Endodermal cell (in vitro differentiated cells): ENCODE measurements at regions not wholly inside any gene's neighbourhood (a gene's known extent, or its start where the extent isn't known, plus 50 kb on each side); places are given as distances from the start of the nearest gene placed in this dataset.

Experiments
- DNase-seq: peaks from one replicate; pipeline ENCODE4 v3.0.0-alpha.2; 2017
- H3K27ac ChIP-seq: 2 replicates; pipeline ENCODE4 v1.5.1; 2013; ENCODE audit warnings: mild to moderate bottlenecking, low read depth, low read length, moderate library complexity
- H3K27me3 ChIP-seq: 2 replicates; pipeline ENCODE4 v1.6.1; 2013; ENCODE audit warnings: mild to moderate bottlenecking, low read length, moderate library complexity; ENCODE audit not compliant: insufficient read depth, control insufficient read depth, poor library complexity, severe bottlenecking
- H3K36me3 ChIP-seq: 2 replicates; pipeline ENCODE4 v1.7.0; 2013; ENCODE audit warnings: mild to moderate bottlenecking, low read length, moderate library complexity; ENCODE audit not compliant: control insufficient read depth, insufficient read depth
- H3K4me1 ChIP-seq: one replicate; pipeline ENCODE4 v1.7.0; 2013; ENCODE audit warnings: low read length; ENCODE audit not compliant: control insufficient read depth, insufficient read depth
- H3K4me3 ChIP-seq: 2 replicates; pipeline ENCODE4 v1.5.1; 2013; ENCODE audit warnings: mild to moderate bottlenecking, low read length, moderate library complexity
- H3K9ac ChIP-seq: 2 replicates; pipeline ENCODE4 v1.6.1; 2013; ENCODE audit warnings: mild to moderate bottlenecking, low read length, moderate library complexity; ENCODE audit not compliant: poor library complexity, severe bottlenecking; ENCODE audit errors: extremely low read depth
- H3K9me3 ChIP-seq: 2 replicates; pipeline ENCODE4 v1.6.1; 2013; ENCODE audit warnings: mild to moderate bottlenecking, low read length, moderate library complexity; ENCODE audit not compliant: control insufficient read depth
- H3K27ac Mint-ChIP-seq: 2 replicates; pipeline ENCODE4 v1.8.0; 2020; ENCODE audit warnings: mixed read lengths
- H3K27me3 Mint-ChIP-seq: 2 replicates; pipeline ENCODE4 v1.8.0; 2021; ENCODE audit warnings: mild to moderate bottlenecking, mixed read lengths; ENCODE audit not compliant: insufficient read depth
- H3K36me3 Mint-ChIP-seq: 2 replicates; pipeline ENCODE4 v1.8.0; 2020; ENCODE audit warnings: low read depth, mixed read lengths
- H3K4me1 Mint-ChIP-seq: 2 replicates; pipeline ENCODE4 v1.8.0; 2020; ENCODE audit warnings: mixed read lengths
- H3K4me3 Mint-ChIP-seq: 2 replicates; pipeline ENCODE4 v1.8.0; 2020; ENCODE audit warnings: mild to moderate bottlenecking, moderate library complexity, mixed read lengths
- H3K9me3 Mint-ChIP-seq: 2 replicates; pipeline ENCODE4 v1.8.0; 2020; ENCODE audit warnings: mild to moderate bottlenecking, mixed read lengths
- CTCF ChIP-seq: fragments of 200-600 bp; sonication (generic); conservative IDR thresholded peaks from 2 replicates; pipeline ENCODE4 v1.5.0; 2021; ENCODE audit warnings: antibody characterized with exemption, mild to moderate bottlenecking
- WGBS, 2 experiments: methylation state at CpG; one replicate each; pipeline versions ENCODE4 v1.1.5 to v1.1.7; 2013; ENCODE audit warnings: missing lambda C conversion rate in 2 of 2, mixed read lengths in 1 of 2; ENCODE audit not compliant: insufficient coverage in 1 of 2, insufficient read length in 1 of 2; 5-methylcytosine and 5-hydroxymethylcytosine counted together

GRCh38 chr4:20370274-20370673 lies 118.6 kb downstream of the SLIT2 start:
- Histone ChIP-seq H3K9me3 (no peaks in the 10 kb centered on the region), H3K27me3 (peaks cover 37% of the 10 kb centered on the region), H3K4me3 (no peak overlapping the region), H3K27ac (no peak overlapping the region), H3K9ac (no peak overlapping the region), H3K4me1 (no peaks in the 10 kb centered on the region), H3K36me3 (no peaks in the 10 kb centered on the region)
- Mint-ChIP-seq H3K4me3 (no peak overlapping the region), H3K27me3 (peaks cover 22% of the 10 kb centered on the region), H3K27ac (no peak overlapping the region), H3K36me3 (no peaks in the 10 kb centered on the region), H3K4me1 (peaks cover 10% of the 10 kb centered on the region), H3K9me3 (no peaks in the 10 kb centered on the region)
- no peak for TF ChIP-seq CTCF
- DNase-seq: no peak
- 100% methylated on average over 1 of the region's 2 CpGs; no CpG with 5 or more reads in 1 of the 2 experiments for WGBS, 2 experiments

- Histone ChIP-seq H3K4me1 (no peaks in the 10 kb centered on the region), H3K27me3 (peaks cover 15% of the 10 kb centered on the region), H3K4me3 (no peak overlapping the region), H3K36me3 (no peaks in the 10 kb centered on the region), H3K9me3 (no peaks in the 10 kb centered on the region), H3K9ac (no peak overlapping the region), H3K27ac (no peak overlapping the region)
- H3K4me3 Mint-ChIP-seq: no peak overlapping the region
- no peak for DNase-seq
- peaks cover 12% of the 10 kb centered on the region for H3K4me1 Mint-ChIP-seq
- no peak overlapping the region for H3K27ac Mint-ChIP-seq
- H3K9me3 Mint-ChIP-seq: no peaks in the 10 kb centered on the region
- TF ChIP-seq CTCF: no peak
- H3K36me3 Mint-ChIP-seq: no peaks in the 10 kb centered on the region
- WGBS, 2 experiments: 87 to 100% methylated on average over 1 to 2 of the region's 2 CpGs
- peaks cover 12% of the 10 kb centered on the region for H3K27me3 Mint-ChIP-seq
Observed at GRCh38 chr4:20376070-20376469, 124.4 kb downstream of the SLIT2 start.

GRCh38 chr4:20378181-20378580 lies 126.5 kb downstream of the SLIT2 start:
- Mint-ChIP-seq H3K9me3 (no peaks in the 10 kb centered on the region), H3K36me3 (no peaks in the 10 kb centered on the region), H3K4me3 (no peak overlapping the region), H3K27me3 (peaks cover 7% of the 10 kb centered on the region), H3K27ac (no peak overlapping the region), H3K4me1 (peaks cover 12% of the 10 kb centered on the region)
- no peaks in the 10 kb centered on the region for H3K4me1 ChIP-seq
- H3K9ac ChIP-seq: no peak overlapping the region
- H3K36me3 ChIP-seq: no peaks in the 10 kb centered on the region
- no peak for TF ChIP-seq CTCF
- WGBS, 2 experiments: 100% methylated on average over 1 of the region's 1 CpG; no CpG with 5 or more reads in 1 of the 2 experiments
- no peaks in the 10 kb centered on the region for H3K9me3 ChIP-seq
- no peak for DNase-seq
- H3K27me3 ChIP-seq: peaks cover 10% of the 10 kb centered on the region
- H3K27ac ChIP-seq: no peak overlapping the region
- H3K4me3 ChIP-seq: no peak overlapping the region
